Kidney (tissue), 13 donors: ENCODE measurements at regions not wholly inside any gene's neighbourhood (a gene's known extent, or its start where the extent isn't known, plus 50 kb on each side); places are given as distances from the start of the nearest gene placed in this dataset.

Experiments
- DNase-seq, 5 donors: peaks; one replicate each; pipeline ENCODE4 v3.0.0-alpha.2; 2013 to 2020
- FAIRE-seq: peaks from 2 replicates; lab custom pipeline; 2012; peaks lifted over from hg19 to GRCh38; lab: Jason Lieb, UNC
- H3K27ac ChIP-seq, 2 donors: one replicate each; pipeline ENCODE4 v1.7.0; 2013; ENCODE audit warnings: low read depth in 2 of 2, low read length in 2 of 2, inconsistent platforms in 1 of 2
- H3K27me3 ChIP-seq: one replicate; pipeline ENCODE4 v1.7.1; 2013; ENCODE audit warnings: low read length, inconsistent platforms; ENCODE audit not compliant: control insufficient read depth, insufficient read depth
- H3K36me3 ChIP-seq, 3 donors: one replicate each; pipeline versions ENCODE4 v1.7.0 to v1.7.1; 2013; ENCODE audit warnings: low read length in 3 of 3, control low read depth in 1 of 3, inconsistent platforms in 1 of 3; ENCODE audit not compliant: insufficient read depth in 3 of 3, control insufficient read depth in 2 of 3
- H3K4me1 ChIP-seq, 3 donors: one replicate each; pipeline versions ENCODE4 v1.7.0 to v1.7.1; 2013; ENCODE audit warnings: low read length in 3 of 3, inconsistent platforms in 1 of 3, low read depth in 1 of 3; ENCODE audit not compliant: control insufficient read depth in 2 of 3, insufficient read depth in 2 of 3
- H3K4me3 ChIP-seq, 3 donors: one replicate each; pipeline versions ENCODE4 v1.7.0 to v1.8.1; 2013; ENCODE audit warnings: low read length in 3 of 3, control low read depth in 1 of 3, inconsistent platforms in 1 of 3
- H3K9ac ChIP-seq, 3 donors: one replicate each; pipeline versions ENCODE4 v1.7.0 to v1.7.1; 2013; ENCODE audit warnings: low read length in 3 of 3, control low read depth in 1 of 3, inconsistent platforms in 1 of 3
- H3K9me3 ChIP-seq, 3 donors: one replicate each; pipeline versions ENCODE4 v1.7.0 to v1.7.1; 2013; ENCODE audit warnings: low read length in 3 of 3, control low read depth in 1 of 3, inconsistent platforms in 1 of 3; ENCODE audit not compliant: control insufficient read depth in 2 of 3, insufficient read depth in 1 of 3
- CTCF ChIP-seq: IDR thresholded peaks from 3 replicates; pipeline ENCODE4 v1.5.1; 2012; ENCODE audit warnings: mild to moderate bottlenecking, moderate library complexity, borderline replicate concordance; ENCODE audit not compliant: insufficient read depth; ENCODE audit errors: extremely low read depth
- intact Hi-C: fragments of 100-400 bp; cut with DNase I; formaldehyde crosslinking; loops from one replicate; pipeline ENCODE4 v1.11.1; 2022
- donor health status: control.
- donor health status: control.
- donor health status: control.
- donor health status: control.
- donor health status: control.
- donor health status: DM: yes; HTN: yes; CAD: no.
- donor health status: Normal renal cell carcinoma (clear cell type).

DNA sequence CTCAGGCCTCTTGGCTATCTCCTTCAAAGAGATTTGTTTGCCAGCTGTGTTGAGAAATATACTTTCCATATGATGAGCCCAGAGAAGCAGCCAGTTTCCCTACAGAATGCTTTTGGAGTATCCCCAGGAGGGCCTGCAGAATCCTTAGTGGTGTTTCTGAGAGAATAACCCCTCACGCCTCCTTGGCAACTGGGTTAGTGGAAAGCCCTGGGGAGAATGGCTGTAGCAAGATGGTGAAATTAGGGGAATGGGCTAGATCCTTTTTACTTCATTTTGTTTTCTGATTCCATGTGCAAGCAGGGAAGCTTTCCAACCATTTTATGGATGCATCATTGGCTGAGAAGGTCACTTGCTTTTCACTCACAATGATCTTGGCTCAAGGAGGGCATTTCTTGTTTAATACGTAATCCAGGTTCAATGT, 364.6 kb downstream of the DMRT2 start:
- H3K9me3 ChIP-seq: no peaks in the 10 kb centered on the region
- no peak for FAIRE-seq

DNA sequence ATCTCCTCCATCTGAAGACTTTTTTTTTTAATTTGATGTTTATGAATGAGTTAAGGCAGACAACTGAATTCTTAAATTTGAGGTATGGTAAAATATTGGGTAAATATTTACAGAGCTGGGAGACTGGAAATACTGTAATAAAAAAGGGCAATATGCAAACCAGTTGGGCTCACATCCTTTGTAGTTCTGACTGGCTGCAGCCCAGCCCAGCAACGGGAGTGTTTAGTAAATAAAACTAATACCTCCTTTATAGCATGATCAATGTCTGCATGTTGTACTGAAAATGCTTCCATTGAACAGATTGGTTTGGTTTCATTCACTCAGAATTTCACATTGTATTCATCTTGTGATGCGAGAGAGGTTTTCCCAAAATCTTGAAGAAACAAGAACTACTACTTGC, 365.0 kb downstream of the DMRT2 start:
- FAIRE-seq (no peak), DNase-seq (no peak)
- Histone ChIP-seq H3K9me3 (no peaks in the 10 kb centered on the region), H3K27me3 (no peaks in the 10 kb centered on the region), H3K4me1 (no peaks in the 10 kb centered on the region), H3K36me3 (no peaks in the 10 kb centered on the region), H3K27ac (no peak overlapping the region), H3K4me3 (no peak overlapping the region), H3K9ac (no peak overlapping the region)
- intact Hi-C loops: no loop called here
- no peak for TF ChIP-seq CTCF

More for the DNA sequence above, 364.6 kb downstream of the DMRT2 start:
- no peak overlapping the region for H3K27ac ChIP-seq
- no peak for TF ChIP-seq CTCF
- no peak overlapping the region for H3K4me3 ChIP-seq
- no peaks in the 10 kb centered on the region for H3K36me3 ChIP-seq
- DNase-seq: no peak
- H3K4me1 ChIP-seq: no peaks in the 10 kb centered on the region
- intact Hi-C loops: no loop called here
- H3K27me3 ChIP-seq: no peaks in the 10 kb centered on the region
- H3K9ac ChIP-seq: no peak overlapping the region

DNA sequence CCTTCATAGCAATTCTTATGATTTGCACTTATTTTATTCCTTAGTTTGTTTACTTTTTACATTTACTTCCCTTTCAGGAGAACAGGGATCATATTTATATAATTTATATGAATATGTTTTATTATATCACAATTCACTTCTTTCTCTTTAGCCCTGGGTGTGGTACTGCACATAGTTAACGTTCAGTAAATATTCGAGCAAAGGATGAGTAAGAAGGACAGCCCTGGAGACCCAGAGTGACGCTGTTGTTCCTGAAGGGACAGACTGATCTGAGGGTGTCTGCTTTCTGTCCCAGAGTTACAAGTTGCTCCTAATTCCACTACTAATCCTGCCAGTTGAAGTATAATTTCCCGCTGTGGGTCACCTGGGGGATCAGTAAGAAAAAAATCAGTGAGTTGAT, 366.1 kb downstream of the DMRT2 start:
- Histone ChIP-seq H3K4me1 (no peaks in the 10 kb centered on the region), H3K27me3 (no peaks in the 10 kb centered on the region), H3K4me3 (no peak overlapping the region), H3K9ac (no peak overlapping the region), H3K27ac (no peak overlapping the region), H3K9me3 (no peaks in the 10 kb centered on the region), H3K36me3 (no peaks in the 10 kb centered on the region)
- FAIRE-seq (no peak), DNase-seq (no peak)
- TF ChIP-seq CTCF: no peak
- intact Hi-C loops: no loop called here

- Histone ChIP-seq H3K4me1 (no peaks in the 10 kb centered on the region), H3K36me3 (no peaks in the 10 kb centered on the region), H3K9me3 (no peaks in the 10 kb centered on the region), H3K4me3 (no peak overlapping the region), H3K27me3 (no peaks in the 10 kb centered on the region), H3K9ac (no peak overlapping the region), H3K27ac (no peak overlapping the region)
- no peak for TF ChIP-seq CTCF
- FAIRE-seq (no peak), DNase-seq (no peak)
- intact Hi-C loops: no loop called here
Measured at GRCh38 chr9:1421436-1421835, 371.3 kb downstream of the DMRT2 start.
